ENCODE measurements at regions not wholly inside any gene's neighbourhood (a gene's known extent, or its start where the extent isn't known, plus 50 kb on each side); places are given as distances from the start of the nearest gene placed in this dataset.
A peak's percentile ranks its signal among the peaks of the same experiment; 100 is the strongest.

DNA sequence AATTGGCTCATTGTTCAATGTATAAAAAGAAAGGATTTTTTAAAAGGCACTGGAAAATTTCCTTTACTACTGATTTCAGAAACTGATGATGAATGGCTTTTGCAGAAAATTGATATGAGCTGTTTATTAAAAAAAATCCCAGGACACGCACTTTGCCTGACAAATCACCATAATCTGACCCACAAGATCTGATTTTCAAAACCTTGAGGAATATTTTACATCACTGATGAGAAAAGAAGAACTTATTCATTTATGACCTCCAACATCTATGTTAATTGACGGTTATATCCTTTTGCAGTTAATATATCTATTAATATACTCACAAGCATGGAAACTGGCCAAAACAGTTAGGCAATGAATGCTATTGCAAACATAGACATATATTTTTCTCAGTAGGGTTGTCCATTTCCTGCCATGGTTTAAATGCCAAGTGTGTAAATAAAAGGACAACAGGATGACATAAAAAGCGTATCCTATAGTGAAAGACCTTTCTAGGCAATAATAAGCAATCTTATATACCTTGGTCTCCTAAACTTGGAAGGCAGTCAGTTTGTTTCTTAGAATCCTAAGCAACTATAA is 109.7 kb upstream of the SLC7A14 start:
- H3K27ac ChIP-seq (ENCODE audit: low read depth in 1 of 2, low read length in 1 of 2): no peak overlapping the region
- ATAC-seq (ENCODE audit: insufficient read depth, low FRiP score) (no peak), DNase-seq (peak in 2 of 3 donors; percentile 85 to 91)
- H3K9me3 ChIP-seq (ENCODE audit: control insufficient read depth in 4 of 4, insufficient read depth in 3 of 4, low read length in 3 of 4): no peaks in the 10 kb centered on the region
- no peak for TF ChIP-seq CTCF (IDR thresholded peaks at IDR 0.05; ENCODE audit: control extremely low read depth, extremely low read depth)
- H3K36me3 ChIP-seq (ENCODE audit: control insufficient read depth in 4 of 4, insufficient read depth in 4 of 4, low read length in 4 of 4): no peaks in the 10 kb centered on the region
- H3K27me3 ChIP-seq (ENCODE audit: control insufficient read depth in 3 of 3, insufficient read depth in 3 of 3, low read length in 2 of 3): no peaks in the 10 kb centered on the region
- H3K4me3 ChIP-seq: no peak overlapping the region
- 90 to 93% methylated on average over 3 of the region's 3 CpGs for WGBS, 2 donors
- H3K4me1 ChIP-seq (ENCODE audit: control insufficient read depth in 5 of 5, insufficient read depth in 5 of 5, low read length in 5 of 5): peaks cover 0 to 28% (median 0%) of the 10 kb centered on the region in 5 donors
- H3K9ac ChIP-seq (ENCODE audit: insufficient read depth in 1 of 2, low read length in 2 of 2): no peak overlapping the region

DNA sequence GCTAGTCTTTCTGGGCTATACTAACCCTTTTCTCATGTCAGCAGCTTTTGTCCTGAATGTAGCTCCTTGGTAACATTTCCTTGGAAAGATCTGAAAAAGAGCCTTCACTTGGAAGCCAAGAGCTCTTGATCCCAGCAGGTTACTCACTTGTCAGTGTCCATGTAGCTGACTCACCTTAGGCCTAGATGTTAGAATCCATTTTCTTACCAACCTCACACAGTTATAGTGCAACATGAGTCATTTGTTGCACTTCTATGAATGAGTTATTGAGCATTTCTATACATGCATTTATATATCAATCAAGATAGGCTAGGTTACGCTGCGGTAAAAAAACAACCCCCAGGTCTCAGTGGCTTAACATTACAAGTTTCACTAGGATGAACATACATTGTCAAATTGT is 106.8 kb upstream of the SLC7A14 start:
- DNase-seq (no peak), ATAC-seq (ENCODE audit: insufficient read depth, low FRiP score) (no peak)
- Histone ChIP-seq H3K9ac (ENCODE audit: insufficient read depth in 1 of 2, low read length in 2 of 2) (no peak overlapping the region), H3K4me3 (no peak overlapping the region), H3K9me3 (ENCODE audit: control insufficient read depth in 4 of 4, insufficient read depth in 3 of 4, low read length in 3 of 4) (no peaks in the 10 kb centered on the region), H3K4me1 (ENCODE audit: control insufficient read depth in 5 of 5, insufficient read depth in 5 of 5, low read length in 5 of 5) (peaks cover 0 to 21% (median 2%) of the 10 kb centered on the region in 5 donors), H3K27ac (ENCODE audit: low read depth in 1 of 2, low read length in 1 of 2) (no peak overlapping the region), H3K36me3 (ENCODE audit: control insufficient read depth in 4 of 4, insufficient read depth in 4 of 4, low read length in 4 of 4) (no peaks in the 10 kb centered on the region), H3K27me3 (ENCODE audit: control insufficient read depth in 3 of 3, insufficient read depth in 3 of 3, low read length in 2 of 3) (no peaks in the 10 kb centered on the region)
- WGBS, 2 donors: 92 to 97% methylated on average over 2 of the region's 2 CpGs
- TF ChIP-seq CTCF (IDR thresholded peaks at IDR 0.05; ENCODE audit: control extremely low read depth, extremely low read depth): no peak

GRCh38 chr3:170690661-170690981 is 104.7 kb upstream of the SLC7A14 start:
- no peak overlapping the region for H3K9ac ChIP-seq (ENCODE audit: insufficient read depth in 1 of 2, low read length in 2 of 2)
- no peak overlapping the region for H3K27ac ChIP-seq (ENCODE audit: low read depth in 1 of 2, low read length in 1 of 2)
- no peaks in the 10 kb centered on the region for H3K9me3 ChIP-seq (ENCODE audit: control insufficient read depth in 4 of 4, insufficient read depth in 3 of 4, low read length in 3 of 4)
- no peak for ATAC-seq (ENCODE audit: insufficient read depth, low FRiP score)
- no peak for DNase-seq
- H3K4me3 ChIP-seq: no peak overlapping the region
- WGBS, 2 donors: 67 to 90% methylated on average over 3 of the region's 3 CpGs
- H3K4me1 ChIP-seq (ENCODE audit: control insufficient read depth in 5 of 5, insufficient read depth in 5 of 5, low read length in 5 of 5): peaks cover 0 to 8% (median 2%) of the 10 kb centered on the region in 5 donors
- no peak for TF ChIP-seq CTCF (IDR thresholded peaks at IDR 0.05; ENCODE audit: control extremely low read depth, extremely low read depth)
- H3K27me3 ChIP-seq (ENCODE audit: control insufficient read depth in 3 of 3, insufficient read depth in 3 of 3, low read length in 2 of 3): no peaks in the 10 kb centered on the region
- H3K36me3 ChIP-seq (ENCODE audit: control insufficient read depth in 4 of 4, insufficient read depth in 4 of 4, low read length in 4 of 4): no peaks in the 10 kb centered on the region
